H1 (cell line): ENCODE measurements at regions not wholly inside any gene's neighbourhood (a gene's known extent, or its start where the extent isn't known, plus 50 kb on each side); places are given as distances from the start of the nearest gene placed in this dataset.

Experiments used
- CTCF ChIA-PET: fragments of 300-600 bp; sonication (Branson Sonifier 250); formaldehyde crosslinking; loops from one replicate; lab custom pipeline; 2021; ENCODE audit not compliant: partially characterized antibody; lab: Charles Lee
- POLR2A ChIA-PET: fragments of 300-600 bp; sonication (Branson Sonifier 250); formaldehyde crosslinking; loops from one replicate; lab custom pipeline; 2021; ENCODE audit warnings: inconsistent platforms; ENCODE audit not compliant: partially characterized antibody; lab: Charles Lee
- DNase-seq, 2 experiments: peaks; one replicate each; pipeline versions ENCODE4 v3.0.0 to v3.0.0-alpha.2; 2010 to 2022; ENCODE audit warnings: low spot score in 2 of 2, low read depth in 1 of 2, mixed read lengths in 1 of 2
- FAIRE-seq: peaks from 2 replicates; lab custom pipeline; 2011; peaks lifted over from hg19 to GRCh38; lab: Jason Lieb, UNC
- H2AFZ ChIP-seq: 2 replicates; pipeline ENCODE4 v1.8.1; 2012; ENCODE audit warnings: low read length, inconsistent platforms
- H2AK5ac ChIP-seq: 2 replicates; pipeline ENCODE4 v1.6.1; 2013; ENCODE audit warnings: low read depth, low read length
- H2BK120ac ChIP-seq: replicated peaks from 2 replicates; pipeline ENCODE3; 2013; ENCODE audit warnings: low read depth, low read length, inconsistent platforms
- H2BK12ac ChIP-seq: 2 replicates; pipeline ENCODE4 v1.6.1; 2013; ENCODE audit warnings: low read depth, low read length
- H2BK15ac ChIP-seq: 2 replicates; pipeline ENCODE4 v1.6.1; 2013; ENCODE audit warnings: low read length
- H2BK20ac ChIP-seq: 2 replicates; pipeline ENCODE4 v1.6.1; 2013; ENCODE audit warnings: low read length
- H2BK5ac ChIP-seq: 2 replicates; pipeline ENCODE4 v1.6.1; 2013; ENCODE audit warnings: low read depth, low read length
- H3K14ac ChIP-seq: 2 replicates; pipeline ENCODE4 v1.6.1; 2013; ENCODE audit warnings: inconsistent platforms; ENCODE audit not compliant: insufficient read length
- H3K18ac ChIP-seq: 2 replicates; pipeline ENCODE4 v1.6.1; 2013; ENCODE audit warnings: low read length; ENCODE audit errors: extremely low read depth
- H3K23ac ChIP-seq: 2 replicates; pipeline ENCODE4 v1.6.1; 2013; ENCODE audit warnings: inconsistent platforms; ENCODE audit not compliant: insufficient read length
- H3K23me2 ChIP-seq: 2 replicates; pipeline ENCODE4 v1.6.1; 2013; ENCODE audit warnings: low read depth, low read length
- H3K27ac ChIP-seq: 2 replicates; pipeline ENCODE4 v1.6.1; 2011; ENCODE audit warnings: low read depth, low read length, inconsistent platforms
- H3K27me3 ChIP-seq, 4 experiments: replicated peaks in 1 of 4; 1 replicate in 1 of 4; 2 replicates in 3 of 4; pipeline versions ENCODE4 v1.6.1 to v1.8.1; 2011 to 2013; ENCODE audit warnings: low read length in 3 of 4, mild to moderate bottlenecking in 3 of 4, inconsistent platforms in 2 of 4, mixed read lengths in 2 of 4, moderate library complexity in 1 of 4; ENCODE audit not compliant: control insufficient read depth in 3 of 4, insufficient read depth in 3 of 4; ENCODE audit errors: extremely low read depth in 1 of 4
- H3K36me3 ChIP-seq, 4 experiments: 2 replicates each; pipeline versions ENCODE4 v1.6.1 to v1.8.1; 2011 to 2013; ENCODE audit warnings: mild to moderate bottlenecking in 4 of 4, low read length in 3 of 4, moderate library complexity in 2 of 4, control low read depth in 1 of 4, inconsistent platforms in 1 of 4; ENCODE audit not compliant: insufficient read depth in 4 of 4, control insufficient read depth in 2 of 4
- H3K4ac ChIP-seq: replicated peaks from 2 replicates; pipeline ENCODE3; 2013; ENCODE audit warnings: low read length, low read depth, mixed read lengths, inconsistent platforms; ENCODE audit not compliant: insufficient read length
- H3K4me1 ChIP-seq, 4 experiments: replicated peaks in 1 of 4; 1 replicate in 1 of 4; 2 replicates in 3 of 4; pipeline versions ENCODE4 v1.6.1 to v1.8.1; 2011 to 2013; ENCODE audit warnings: low read length in 3 of 4, inconsistent platforms in 2 of 4, mixed read lengths in 1 of 4; ENCODE audit not compliant: insufficient read depth in 4 of 4, control insufficient read depth in 3 of 4
- H3K4me2 ChIP-seq, 2 experiments: 2 replicates each; pipeline versions ENCODE4 v1.6.1 to v1.8.1; 2011 to 2013; ENCODE audit warnings: low read depth in 2 of 2, low read length in 2 of 2, control low read depth in 1 of 2, inconsistent platforms in 1 of 2, mild to moderate bottlenecking in 1 of 2; ENCODE audit not compliant: insufficient read depth in 1 of 2
- H3K4me3 ChIP-seq, 4 experiments: fragments of 200-600, 300-600 bp in 1 of 4; sonication (generic), shearing (Covaris generic), sonication (Bioruptor Twin) in 1 of 4; 2 replicates each; pipeline versions ENCODE4 v1.5.1 to v1.8.1; 2011 to 2016; ENCODE audit warnings: low read length in 4 of 4, low read depth in 3 of 4, control low read depth in 2 of 4, inconsistent platforms in 2 of 4, mild to moderate bottlenecking in 2 of 4, mixed read lengths in 1 of 4, moderate library complexity in 1 of 4; ENCODE audit not compliant: insufficient read depth in 2 of 4; ENCODE audit errors: extremely low read depth in 1 of 4
- H3K56ac ChIP-seq: replicated peaks from 2 replicates; pipeline ENCODE3; 2013; ENCODE audit warnings: low read depth, mild to moderate bottlenecking, mixed read lengths, low read length, inconsistent platforms; ENCODE audit not compliant: insufficient read length
- H3K79me1 ChIP-seq: 2 replicates; pipeline ENCODE4 v1.6.1; 2013; ENCODE audit warnings: low read depth, low read length, control low read depth
- H3K79me2 ChIP-seq, 2 experiments: 2 replicates each; pipeline versions ENCODE4 v1.6.1 to v1.8.1; 2012 to 2013; ENCODE audit warnings: low read length in 2 of 2, mild to moderate bottlenecking in 2 of 2, inconsistent platforms in 1 of 2; ENCODE audit not compliant: insufficient read depth in 2 of 2, control insufficient read depth in 1 of 2
- H3K9ac ChIP-seq, 4 experiments: replicated peaks in 1 of 4; 1 replicate in 1 of 4; 2 replicates in 3 of 4; pipeline versions ENCODE4 v1.6.1 to v1.8.1; 2011 to 2013; ENCODE audit warnings: low read depth in 3 of 4, low read length in 3 of 4, control low read depth in 2 of 4, mild to moderate bottlenecking in 2 of 4, moderate library complexity in 2 of 4, inconsistent platforms in 1 of 4; ENCODE audit errors: extremely low read depth in 1 of 4
- H3K9me3 ChIP-seq, 2 experiments: 2 replicates each; pipeline versions ENCODE4 v1.6.1 to v1.8.1; 2012 to 2013; ENCODE audit warnings: mild to moderate bottlenecking in 2 of 2, moderate library complexity in 2 of 2, control low read depth in 1 of 2, inconsistent platforms in 1 of 2, low read depth in 1 of 2, low read length in 1 of 2, mixed read lengths in 1 of 2; ENCODE audit not compliant: insufficient read depth in 2 of 2
- H4K20me1 ChIP-seq, 2 experiments: replicated peaks in 1 of 2; 2 replicates each; pipeline versions ENCODE3 to v1.8.1; 2011 to 2013; ENCODE audit warnings: inconsistent platforms in 2 of 2, low read length in 2 of 2, mild to moderate bottlenecking in 1 of 2; ENCODE audit not compliant: insufficient read depth in 2 of 2, control insufficient read depth in 1 of 2
- H4K5ac ChIP-seq: 2 replicates; pipeline ENCODE4 v1.6.1; 2013; ENCODE audit warnings: low read length, low read depth, mixed read lengths, inconsistent platforms; ENCODE audit not compliant: insufficient read length
- H4K8ac ChIP-seq: 2 replicates; pipeline ENCODE4 v1.8.0; 2013; ENCODE audit warnings: mild to moderate bottlenecking, moderate library complexity, low read length, inconsistent platforms; ENCODE audit not compliant: insufficient read depth; ENCODE audit errors: extremely low read depth
- H4K91ac ChIP-seq: replicated peaks from 2 replicates; pipeline ENCODE3; 2013; ENCODE audit warnings: low read length, mixed read lengths, inconsistent platforms; ENCODE audit not compliant: insufficient read length
- BCL11A ChIP-seq, 2 experiments: IDR thresholded peaks; one replicate each; pipeline ENCODE4 v1.6.1; 2011; ENCODE audit warnings: low read depth in 2 of 2, low read length in 2 of 2, mild to moderate bottlenecking in 2 of 2
- RAD21 ChIP-seq, 2 experiments: IDR thresholded peaks in 1 of 2; conservative IDR thresholded peaks in 1 of 2; 2 replicates each; pipeline ENCODE4 v1.6.1; 2011; ENCODE audit warnings: low read depth in 2 of 2, low read length in 2 of 2, improper control_type of control experiment in 1 of 2, inconsistent platforms in 1 of 2, mild to moderate bottlenecking in 1 of 2, moderate library complexity in 1 of 2
- RXRA ChIP-seq: IDR thresholded peaks from 2 replicates; pipeline ENCODE4 v1.6.1; 2011; ENCODE audit warnings: low read depth, mild to moderate bottlenecking, low read length, moderate library complexity; ENCODE audit not compliant: insufficient read depth
- WGBS, 2 experiments: shearing (Covaris generic) in 1 of 2; methylation state at CpG; one replicate each; pipeline versions ENCODE4 v1.1.6 to v1.1.7; 2013 to 2015; ENCODE audit warnings: low lambda C conversion rate in 2 of 2, mixed read lengths in 2 of 2, inconsistent platforms in 1 of 2, low coverage in 1 of 2, missing lambda C conversion rate in 1 of 2; ENCODE audit not compliant: insufficient replicate concordance in 2 of 2, insufficient coverage in 1 of 2, insufficient read length in 1 of 2; ENCODE audit errors: extremely low coverage in 1 of 2, missing lambda C conversion rate in 1 of 2; 5-methylcytosine and 5-hydroxymethylcytosine counted together
- TF ChIP-seq, protein P1 (sequence below): IDR thresholded peaks from 2 replicates; pipeline ENCODE4 v1.6.1; 2011; ENCODE audit warnings: low read depth, mild to moderate bottlenecking, low read length; ENCODE audit not compliant: insufficient read depth

DNA sequence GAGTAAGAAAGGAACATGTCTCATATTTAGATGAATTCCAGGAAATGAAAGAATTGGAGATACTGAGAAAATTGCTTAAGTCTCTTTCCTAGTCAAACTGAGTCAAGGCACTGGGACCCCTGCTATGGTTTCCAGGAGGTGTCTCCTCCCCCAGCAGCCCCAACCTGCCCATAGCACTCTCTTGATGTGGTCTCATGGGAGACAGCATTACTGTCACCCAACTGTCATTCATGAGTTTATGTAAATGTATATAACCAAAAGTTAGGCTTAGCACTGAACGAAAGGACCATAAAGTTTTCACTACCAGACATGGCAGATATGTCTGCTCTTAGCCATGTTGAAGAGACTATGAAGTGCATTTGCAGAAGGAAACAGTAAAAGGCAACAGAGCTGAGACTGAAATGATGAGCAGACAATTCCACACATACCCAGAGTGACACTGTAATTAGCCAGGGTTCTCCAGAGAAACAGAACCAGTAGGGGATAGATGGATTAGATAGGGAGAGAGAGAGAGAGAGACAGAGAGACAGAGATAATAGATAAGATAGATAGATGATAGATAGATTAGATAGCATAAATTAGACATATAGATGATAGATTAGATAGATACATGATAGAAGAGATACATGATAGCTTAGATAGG is 328.1 kb downstream of the BRD1 start:
- Histone ChIP-seq H3K4me2 (no peak overlapping the region), H3K79me2 (no peaks in the 10 kb centered on the region; a peak in 1 of 4 replicates), H2BK5ac (no peak overlapping the region), H3K4me3 (no peak overlapping the region), H2BK15ac (no peak overlapping the region), H3K27me3 (no peaks in the 10 kb centered on the region), H2AK5ac (no peak overlapping the region), H3K79me1 (no peaks in the 10 kb centered on the region), H3K9ac (no peak overlapping the region), H3K9me3 (peaks cover 0 to 3% of the 10 kb centered on the region in 2 experiments; a peak in 1 of 4 replicates), H4K91ac (no peak overlapping the region), H3K27ac (no peak overlapping the region), H4K5ac (no peak overlapping the region), H3K36me3 (no peaks in the 10 kb centered on the region), H3K4ac (no peak overlapping the region), H2BK20ac (no peak overlapping the region), H3K56ac (no peak overlapping the region), H3K18ac (no peak overlapping the region), H4K20me1 (peaks cover 0 to 7% of the 10 kb centered on the region in 2 experiments), H3K4me1 (no peaks in the 10 kb centered on the region), H2AFZ (no peak overlapping the region), H3K23me2 (peaks cover 9% of the 10 kb centered on the region; the same call in 1 of the 2 replicates), H3K14ac (no peak overlapping the region), H3K23ac (no peak overlapping the region), H2BK120ac (no peak overlapping the region), H2BK12ac (no peak overlapping the region), H4K8ac (no peak overlapping the region)
- ChIA-PET POLR2A (no interaction called here), CTCF (no interaction called here)
- TF ChIP-seq RAD21 (IDR thresholded peaks at IDR 0.05 in 1 of 2, conservative IDR thresholded peaks at IDR 0.05 in 1 of 2; ENCODE audit: low read depth in 2 of 2, low read length in 2 of 2) (no peak), BCL11A (IDR thresholded peaks at IDR 0.05; ENCODE audit: low read depth in 2 of 2, low read length in 2 of 2) (no peak), RXRA (no peak)
- TF ChIP-seq, protein P1, sequence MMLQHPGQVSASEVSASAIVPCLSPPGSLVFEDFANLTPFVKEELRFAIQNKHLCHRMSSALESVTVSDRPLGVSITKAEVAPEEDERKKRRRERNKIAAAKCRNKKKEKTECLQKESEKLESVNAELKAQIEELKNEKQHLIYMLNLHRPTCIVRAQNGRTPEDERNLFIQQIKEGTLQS = no peak
- FAIRE-seq = no peak
- 92% methylated on average over 1 of the region's 1 CpG; no CpG with 5 or more reads in 1 of the 2 experiments for WGBS, 2 experiments
- DNase-seq = no peak
